Mucosa of rectum (tissue), 2 donors: ENCODE measurements at regions not wholly inside any gene's neighbourhood (a gene's known extent, or its start where the extent isn't known, plus 50 kb on each side); places are given as distances from the start of the nearest gene placed in this dataset.

Source experiments
- H3K27ac ChIP-seq, 2 donors: one replicate each; pipeline ENCODE4 v1.7.0; 2013; ENCODE audit warnings: inconsistent platforms in 2 of 2, low read depth in 2 of 2, low read length in 2 of 2
- H3K27me3 ChIP-seq, 2 donors: one replicate each; pipeline ENCODE4 v1.7.0; 2013; ENCODE audit warnings: low read length in 2 of 2; ENCODE audit not compliant: control insufficient read depth in 2 of 2, insufficient read depth in 2 of 2
- H3K36me3 ChIP-seq, 2 donors: one replicate each; pipeline ENCODE4 v1.7.0; 2013; ENCODE audit warnings: low read length in 2 of 2; ENCODE audit not compliant: control insufficient read depth in 2 of 2, insufficient read depth in 2 of 2
- H3K4me1 ChIP-seq, 2 donors: one replicate each; pipeline ENCODE4 v1.7.0; 2013; ENCODE audit warnings: low read length in 2 of 2, mild to moderate bottlenecking in 1 of 2; ENCODE audit not compliant: control insufficient read depth in 2 of 2, insufficient read depth in 2 of 2
- H3K4me3 ChIP-seq, 2 donors: one replicate each; pipeline ENCODE4 v1.7.0; 2013; ENCODE audit warnings: low read length in 2 of 2
- H3K9ac ChIP-seq, 2 donors: one replicate each; pipeline ENCODE4 v1.7.0; 2013; ENCODE audit warnings: low read length in 2 of 2, low read depth in 1 of 2, mild to moderate bottlenecking in 1 of 2
- H3K9me3 ChIP-seq, 2 donors: one replicate each; pipeline ENCODE4 v1.7.0; 2013; ENCODE audit warnings: low read length in 2 of 2; ENCODE audit not compliant: control insufficient read depth in 2 of 2
- donor health status: healthy.
- donor health status: Normal muscosa, but diverticular disease.

GRCh38 chr10:10872035-10872673 lies 145.5 kb upstream of the CELF2 start:
- H3K27ac ChIP-seq = peak overlapping the region in 1 of 2 donors; percentile 27
- H3K27me3 ChIP-seq = no peaks in the 10 kb centered on the region

GRCh38 chr10:10872764-10873163 lies 144.9 kb upstream of the CELF2 start:
- Histone ChIP-seq H3K27ac (peak overlapping the region in 1 of 2 donors; percentile 27), H3K4me3 (no peak overlapping the region), H3K36me3 (no peaks in the 10 kb centered on the region), H3K4me1 (peaks cover 0 to 5% of the 10 kb centered on the region in 2 donors), H3K27me3 (no peaks in the 10 kb centered on the region), H3K9ac (no peak overlapping the region), H3K9me3 (no peaks in the 10 kb centered on the region)

More at GRCh38 chr10:10872035-10872673, 145.5 kb upstream of the CELF2 start:
- H3K4me3 ChIP-seq = no peak overlapping the region
- no peaks in the 10 kb centered on the region for H3K9me3 ChIP-seq
- H3K4me1 ChIP-seq = peaks cover 0 to 5% of the 10 kb centered on the region in 2 donors
- no peak overlapping the region for H3K9ac ChIP-seq
- H3K36me3 ChIP-seq = no peaks in the 10 kb centered on the region

- Histone ChIP-seq H3K27me3 (no peaks in the 10 kb centered on the region), H3K9ac (no peak overlapping the region), H3K9me3 (no peaks in the 10 kb centered on the region), H3K4me3 (no peak overlapping the region), H3K27ac (no peak overlapping the region), H3K36me3 (no peaks in the 10 kb centered on the region), H3K4me1 (peaks cover 0 to 5% of the 10 kb centered on the region in 2 donors)
Observed at GRCh38 chr10:10873289-10873688, 144.4 kb upstream of the CELF2 start.

GRCh38 chr10:10873915-10874314 lies 143.8 kb upstream of the CELF2 start:
- Histone ChIP-seq H3K27me3 (no peaks in the 10 kb centered on the region), H3K4me3 (no peak overlapping the region), H3K4me1 (peaks cover 0 to 5% of the 10 kb centered on the region in 2 donors), H3K36me3 (no peaks in the 10 kb centered on the region), H3K9ac (no peak overlapping the region), H3K9me3 (no peaks in the 10 kb centered on the region), H3K27ac (no peak overlapping the region)

GRCh38 chr10:10878963-10879362 lies 138.7 kb upstream of the CELF2 start:
- Histone ChIP-seq H3K4me3 (no peak overlapping the region), H3K36me3 (no peaks in the 10 kb centered on the region), H3K4me1 (no peaks in the 10 kb centered on the region), H3K27me3 (no peaks in the 10 kb centered on the region), H3K9me3 (no peaks in the 10 kb centered on the region), H3K9ac (no peak overlapping the region), H3K27ac (no peak overlapping the region)

GRCh38 chr10:10881117-10881813 lies 136.4 kb upstream of the CELF2 start:
- Histone ChIP-seq H3K27ac (no peak overlapping the region), H3K9ac (no peak overlapping the region), H3K9me3 (no peaks in the 10 kb centered on the region), H3K27me3 (no peaks in the 10 kb centered on the region), H3K4me3 (no peak overlapping the region), H3K36me3 (no peaks in the 10 kb centered on the region), H3K4me1 (no peaks in the 10 kb centered on the region)

- H3K4me3 ChIP-seq = no peak overlapping the region
- no peak overlapping the region for H3K9ac ChIP-seq
- H3K27ac ChIP-seq = no peak overlapping the region
- H3K9me3 ChIP-seq = no peaks in the 10 kb centered on the region
- no peaks in the 10 kb centered on the region for H3K4me1 ChIP-seq
- no peaks in the 10 kb centered on the region for H3K36me3 ChIP-seq
- H3K27me3 ChIP-seq = no peaks in the 10 kb centered on the region
Observed at GRCh38 chr10:10883737-10884136, 133.9 kb upstream of the CELF2 start.

- no peaks in the 10 kb centered on the region for H3K36me3 ChIP-seq
- H3K4me1 ChIP-seq = no peaks in the 10 kb centered on the region
- no peaks in the 10 kb centered on the region for H3K27me3 ChIP-seq
- H3K9ac ChIP-seq = no peak overlapping the region
- no peak overlapping the region for H3K27ac ChIP-seq
- no peak overlapping the region for H3K4me3 ChIP-seq
- no peaks in the 10 kb centered on the region for H3K9me3 ChIP-seq
Observed at GRCh38 chr10:10886861-10887531, 130.7 kb upstream of the CELF2 start.

GRCh38 chr10:10891124-10892082 lies 126.3 kb upstream of the CELF2 start:
- no peak overlapping the region for H3K4me3 ChIP-seq
- peaks cover 0 to 1% of the 10 kb centered on the region in 2 donors for H3K9me3 ChIP-seq
- H3K27ac ChIP-seq = no peak overlapping the region
- H3K36me3 ChIP-seq = no peaks in the 10 kb centered on the region
- no peak overlapping the region for H3K9ac ChIP-seq
- H3K27me3 ChIP-seq = no peaks in the 10 kb centered on the region
- H3K4me1 ChIP-seq = no peaks in the 10 kb centered on the region
